ENCODE measurements at regions not wholly inside any gene's neighbourhood (a gene's known extent, or its start where the extent isn't known, plus 50 kb on each side); places are given as distances from the start of the nearest gene placed in this dataset.
"Not testable (repeated sequence)": the region's sequence is repeated elsewhere in the genome, so short reads cannot be mapped to it uniquely, and the experiment has no call there.

DNA sequence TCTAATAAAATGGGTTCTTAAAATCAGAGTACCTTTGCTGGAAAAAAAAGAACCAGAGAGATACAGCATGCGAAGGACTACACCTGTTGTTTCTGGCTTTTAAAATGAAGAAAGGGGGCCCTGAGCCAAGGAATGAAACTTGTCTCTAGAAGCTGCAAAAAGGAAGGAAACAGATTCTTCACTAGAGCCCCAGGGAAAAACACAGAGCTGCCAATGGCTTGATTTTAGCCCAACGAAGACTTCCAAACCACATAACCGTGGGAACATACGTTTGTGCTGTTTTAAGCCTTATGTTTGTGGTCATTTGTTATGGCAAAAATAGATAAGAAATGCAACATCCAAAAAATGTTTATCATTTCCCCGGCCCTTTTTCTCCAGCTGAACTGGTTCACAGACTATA lies 780.0 kb downstream of the SORCS1 start:
- no peak for DNase-seq (ENCODE audit: low read depth in 3 of 3)

DNA sequence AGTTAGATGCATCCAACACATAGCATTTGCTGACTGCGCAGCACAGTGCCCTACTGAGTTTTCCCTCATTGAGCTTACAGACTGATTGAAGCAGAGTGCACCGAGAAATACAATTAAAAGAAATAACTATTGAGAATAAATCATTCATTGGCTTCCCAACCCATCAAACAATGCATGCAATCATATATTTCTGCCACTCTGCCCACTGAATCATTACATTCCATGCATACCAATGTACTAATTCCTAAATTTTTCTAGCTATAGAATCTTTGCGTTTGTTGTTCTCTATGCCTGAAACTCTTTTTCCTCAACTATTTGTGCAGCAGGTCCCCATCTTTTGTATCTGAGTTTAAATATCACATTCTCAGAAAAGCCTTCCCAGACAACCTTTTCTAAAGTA lies 783.8 kb downstream of the SORCS1 start:
- DNase-seq (ENCODE audit: low read depth in 3 of 3): no peak

DNA sequence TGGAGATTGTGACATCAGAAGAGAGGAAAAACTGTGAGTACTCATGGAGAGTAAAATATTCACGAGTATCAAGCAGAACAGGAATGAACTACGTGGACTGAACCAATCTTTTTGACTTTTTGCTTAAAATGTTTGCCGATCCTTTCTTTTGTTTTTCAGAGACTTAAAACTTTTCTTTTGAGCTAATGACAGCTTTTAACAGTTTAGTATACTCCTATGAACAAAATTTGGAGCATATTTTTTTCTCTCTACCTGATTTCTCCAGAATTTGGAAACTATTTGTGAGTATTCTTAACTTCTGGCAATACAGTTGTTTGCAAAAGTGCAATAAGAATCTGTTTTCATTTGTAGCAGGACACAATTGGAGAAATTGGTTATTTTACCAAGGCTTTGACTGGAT lies 786.3 kb downstream of the SORCS1 start:
- no peak for DNase-seq (ENCODE audit: low read depth in 3 of 3)

DNA sequence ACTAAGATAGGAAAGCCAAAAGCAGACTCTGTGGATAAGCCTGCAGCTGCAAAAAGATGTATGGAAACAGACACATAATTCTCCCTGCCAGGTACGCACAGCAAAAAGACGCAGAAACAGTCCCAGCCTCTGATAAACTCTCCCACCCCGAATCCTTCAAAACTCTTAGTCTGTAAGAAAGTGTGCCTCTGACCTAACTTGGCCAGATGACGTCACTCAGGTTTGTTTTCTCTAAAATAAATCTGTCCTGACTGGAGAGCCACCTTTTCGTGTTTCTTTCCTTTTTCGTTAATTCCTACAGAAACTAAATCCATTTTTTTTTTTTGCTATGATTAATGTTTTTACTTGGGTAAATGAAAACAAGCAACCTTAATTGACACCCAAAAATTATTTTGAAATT lies 793.8 kb downstream of the SORCS1 start:
- no peak for DNase-seq (ENCODE audit: low read depth in 3 of 3)

DNA sequence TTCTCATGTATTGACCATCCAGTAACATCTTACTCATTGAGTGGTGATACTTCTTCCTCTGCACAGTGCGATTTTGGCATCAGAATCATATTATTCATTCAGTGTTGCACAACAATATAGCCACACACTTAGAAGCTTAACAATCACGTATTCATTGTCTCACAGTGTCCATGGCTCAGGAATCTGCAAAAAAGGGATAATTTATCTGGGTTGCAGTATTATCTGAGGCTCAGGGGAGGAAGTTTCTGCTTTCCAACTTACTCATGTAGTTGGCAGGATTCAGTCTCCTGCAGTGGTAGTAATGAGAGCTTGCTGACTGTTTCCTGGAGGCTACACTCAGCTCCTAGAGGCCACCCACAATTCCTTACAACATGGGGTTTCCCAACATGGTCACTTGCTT lies 803.6 kb downstream of the SORCS1 start:
- no peak for DNase-seq (ENCODE audit: low read depth in 3 of 3)

DNA sequence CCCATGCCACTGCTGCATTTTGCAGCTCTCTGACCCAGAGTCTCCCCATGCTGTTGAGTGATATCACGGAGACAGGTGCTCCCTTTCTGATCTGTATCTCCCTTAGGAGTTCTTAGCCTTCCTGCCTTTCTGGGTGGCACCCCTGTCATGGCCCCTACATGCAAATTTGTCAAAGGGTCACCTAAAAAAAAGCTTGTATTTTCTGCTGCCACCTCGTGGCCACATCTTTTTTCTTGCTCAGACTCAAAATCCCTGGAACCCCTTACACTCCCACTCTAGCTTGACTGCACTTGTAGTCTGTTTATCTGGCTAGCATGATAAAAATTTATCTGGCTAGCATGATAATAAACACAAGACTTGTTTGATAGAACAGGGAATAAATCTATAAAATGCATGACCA lies 809.1 kb downstream of the SORCS1 start:
- DNase-seq (ENCODE audit: low read depth in 3 of 3): no peak

DNA sequence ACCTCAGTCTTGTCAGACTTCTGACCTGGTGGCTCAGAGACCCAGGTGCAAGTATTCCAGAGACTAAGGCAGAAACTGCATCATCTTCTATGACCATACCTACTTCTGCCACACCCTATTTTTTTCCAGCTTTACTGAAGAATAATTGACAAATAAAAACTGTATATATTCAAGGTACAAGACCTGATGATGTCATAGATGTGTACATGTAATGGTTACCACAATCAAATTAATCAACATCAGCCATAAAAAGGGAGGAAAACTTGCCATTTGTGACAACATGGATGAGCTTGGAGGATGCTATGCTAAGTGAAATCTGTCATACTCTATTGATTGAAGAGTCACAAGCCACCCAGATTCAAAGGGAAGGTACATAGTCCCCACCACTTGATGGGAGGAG lies 815.6 kb downstream of the SORCS1 start:
- no peak for DNase-seq (ENCODE audit: low read depth in 3 of 3)

DNA sequence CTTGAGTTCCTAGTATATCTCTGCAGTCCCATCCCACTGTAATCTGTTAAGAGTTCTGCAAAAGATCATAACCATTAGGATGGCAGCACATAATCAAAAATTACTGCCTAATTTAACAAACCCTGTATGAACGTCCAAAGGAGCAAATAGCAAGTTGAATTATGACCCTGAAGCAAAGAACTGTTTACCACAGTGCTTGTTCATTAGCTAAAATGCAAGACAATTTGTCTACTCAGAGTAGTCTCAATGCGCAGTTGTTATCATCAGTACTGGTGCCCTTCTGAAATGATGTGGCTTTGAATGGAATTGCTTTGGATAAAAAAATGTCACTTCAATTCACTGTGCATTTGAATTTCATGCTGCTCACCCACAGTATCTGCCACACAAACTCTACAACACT lies 817.0 kb downstream of the SORCS1 start:
- DNase-seq (ENCODE audit: low read depth in 3 of 3): no peak

DNA sequence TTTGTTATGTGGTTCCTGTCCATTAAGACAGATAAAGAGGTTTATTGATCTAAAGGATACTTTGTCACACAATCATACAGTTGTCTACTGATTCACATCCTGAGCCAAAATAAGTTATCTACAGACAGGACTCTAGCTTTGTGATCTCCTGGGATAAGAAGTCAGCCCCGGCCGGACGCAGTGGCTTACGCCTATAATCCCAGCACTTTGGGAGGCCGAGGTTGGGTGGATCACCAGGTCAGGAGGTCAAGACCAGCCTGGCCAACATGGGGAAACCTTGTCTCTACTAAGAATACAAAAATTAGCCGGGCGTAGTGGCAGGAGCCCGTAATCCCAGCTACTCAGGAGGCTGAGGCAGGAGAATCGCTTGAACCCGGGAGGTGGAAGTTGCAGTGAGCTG lies 821.0 kb downstream of the SORCS1 start:
- not testable (repeated sequence) for DNase-seq (ENCODE audit: low read depth in 3 of 3)

DNA sequence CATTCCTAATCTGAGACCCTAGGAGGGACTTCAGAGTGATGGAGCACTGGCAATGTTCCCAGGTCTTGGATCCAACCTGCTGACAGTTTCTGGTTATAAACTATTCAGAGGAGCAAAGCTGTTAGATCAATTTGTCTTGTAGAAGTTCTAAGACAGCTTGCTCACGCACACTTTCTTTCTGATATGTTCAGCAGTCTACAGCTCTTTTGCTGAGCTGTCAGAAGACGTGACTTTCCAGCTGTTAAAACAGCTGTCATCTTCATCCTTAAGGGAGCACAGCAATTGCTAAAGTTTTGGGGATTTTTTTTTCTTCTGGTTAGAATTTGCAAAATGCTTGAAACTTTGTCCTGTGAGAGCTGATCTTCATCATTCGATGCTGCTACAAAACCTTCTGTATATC lies 823.1 kb downstream of the SORCS1 start:
- DNase-seq (ENCODE audit: low read depth in 3 of 3): no peak

DNA sequence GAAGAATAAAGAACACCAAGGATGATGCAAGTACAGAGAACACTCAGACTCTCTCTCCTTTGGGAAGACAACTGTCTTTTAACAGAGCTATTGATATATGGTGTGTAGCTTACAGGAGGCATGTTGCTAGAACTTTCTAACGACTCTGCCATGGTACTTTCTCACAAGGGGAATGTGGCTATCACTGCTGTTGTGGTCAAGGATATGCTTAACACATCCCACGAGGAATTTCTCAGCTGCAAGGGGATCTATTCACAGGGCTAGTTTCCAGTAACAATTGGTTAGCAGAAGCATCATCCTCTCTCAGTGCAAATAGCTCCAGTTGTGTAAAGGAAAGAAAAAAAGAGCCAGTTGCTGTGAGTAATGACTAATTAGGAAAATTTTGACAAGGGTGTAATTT lies 826.0 kb downstream of the SORCS1 start:
- no peak for DNase-seq (ENCODE audit: low read depth in 3 of 3)

DNA sequence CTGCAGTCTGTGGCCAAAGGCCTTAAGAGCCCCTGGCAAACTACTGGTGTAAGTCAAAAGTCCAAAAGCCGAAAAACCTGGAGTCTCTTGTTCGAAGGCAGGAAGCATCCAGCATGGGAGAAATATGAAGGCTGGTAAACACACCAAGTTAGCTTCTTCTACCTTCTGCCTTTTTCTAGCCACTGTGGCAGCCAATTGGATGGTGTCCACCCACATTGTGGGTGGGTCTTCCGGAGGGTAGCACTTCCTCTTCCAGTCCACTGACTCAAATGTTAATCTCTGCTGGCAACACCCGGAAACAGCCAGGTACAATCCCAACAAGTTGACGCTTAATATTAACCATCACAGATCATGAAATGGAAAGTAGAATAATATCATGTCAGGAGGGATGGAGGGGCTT lies 827.6 kb downstream of the SORCS1 start:
- DNase-seq (ENCODE audit: low read depth in 3 of 3): no peak

DNA sequence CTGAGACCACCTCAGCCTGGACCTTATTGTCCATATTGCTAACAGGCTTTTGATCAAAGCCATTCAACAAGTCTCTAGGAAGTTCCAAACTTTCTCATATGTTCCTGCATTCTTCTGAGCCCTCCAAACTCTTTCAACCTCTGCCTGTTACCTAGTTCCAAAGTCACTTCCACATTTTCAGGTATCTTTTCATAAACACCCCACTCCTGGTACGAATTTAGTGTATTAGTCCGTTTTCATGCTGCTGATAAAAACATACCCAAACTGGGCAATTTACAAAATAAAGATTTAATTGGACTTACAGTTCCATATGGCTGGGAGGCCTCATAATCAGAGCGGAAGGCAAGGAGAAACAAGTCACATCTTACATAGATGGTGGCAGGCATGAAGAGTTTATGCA lies 836.8 kb downstream of the SORCS1 start:
- no peak for DNase-seq (ENCODE audit: low read depth in 3 of 3)

DNA sequence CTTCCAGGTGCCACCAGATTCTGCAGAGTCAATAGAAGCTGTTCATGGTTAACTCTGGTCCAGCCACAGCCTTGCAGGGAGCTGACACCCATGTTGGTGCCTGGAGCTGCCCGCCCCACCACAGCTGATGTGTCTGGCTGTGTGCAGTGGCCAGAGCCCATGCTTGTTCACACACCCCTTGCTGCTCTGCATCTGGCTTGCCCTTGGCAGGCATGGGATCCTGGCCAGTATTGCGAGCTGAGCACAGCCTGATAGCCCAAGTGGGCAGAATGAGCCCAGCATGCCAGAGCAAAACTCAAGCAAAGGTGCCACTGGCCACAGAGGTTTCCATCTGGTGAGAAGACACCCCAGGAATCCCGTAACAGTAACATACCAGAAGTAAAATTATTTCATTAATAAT lies 843.6 kb downstream of the SORCS1 start:
- DNase-seq (ENCODE audit: low read depth in 3 of 3): no peak

DNA sequence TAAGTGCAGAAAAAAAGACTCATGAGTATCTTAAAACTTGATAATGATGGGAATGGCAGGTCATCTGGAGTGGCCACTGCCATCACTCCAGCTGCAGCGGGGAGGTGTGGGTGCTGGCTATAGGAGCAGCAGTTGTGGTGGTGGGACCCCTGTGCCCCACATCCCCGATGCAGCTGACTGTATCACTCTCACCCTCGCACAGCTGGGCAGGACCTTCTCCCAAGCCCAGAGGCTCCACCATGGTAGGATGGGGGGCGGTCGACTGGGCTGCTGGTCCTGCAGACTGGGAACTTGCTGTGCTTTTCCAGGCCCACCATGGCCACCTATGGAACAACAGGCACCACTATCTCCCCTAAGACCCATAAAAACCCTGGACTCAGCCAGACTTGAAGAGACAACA lies 844.4 kb downstream of the SORCS1 start:
- no peak for DNase-seq (ENCODE audit: low read depth in 3 of 3)

DNA sequence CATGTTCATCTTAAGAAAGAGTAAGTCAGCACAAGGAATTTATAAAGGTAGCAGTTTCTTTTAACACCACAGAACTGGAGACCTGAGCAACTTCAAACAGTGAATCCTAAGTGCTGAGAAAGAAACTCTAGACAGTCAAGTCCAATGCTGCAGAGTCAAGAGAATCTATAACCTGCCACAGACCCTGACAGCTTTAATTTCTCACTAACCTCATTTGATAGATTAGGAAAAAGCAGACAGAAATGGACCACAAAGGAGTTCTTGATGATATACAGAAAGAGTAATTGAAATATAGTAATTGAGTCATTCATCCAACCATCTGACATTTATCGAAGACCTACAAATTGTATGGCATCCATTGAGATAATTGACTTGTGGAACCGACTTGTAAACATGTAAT lies 847.0 kb downstream of the SORCS1 start:
- DNase-seq (ENCODE audit: low read depth in 3 of 3): no peak

DNA sequence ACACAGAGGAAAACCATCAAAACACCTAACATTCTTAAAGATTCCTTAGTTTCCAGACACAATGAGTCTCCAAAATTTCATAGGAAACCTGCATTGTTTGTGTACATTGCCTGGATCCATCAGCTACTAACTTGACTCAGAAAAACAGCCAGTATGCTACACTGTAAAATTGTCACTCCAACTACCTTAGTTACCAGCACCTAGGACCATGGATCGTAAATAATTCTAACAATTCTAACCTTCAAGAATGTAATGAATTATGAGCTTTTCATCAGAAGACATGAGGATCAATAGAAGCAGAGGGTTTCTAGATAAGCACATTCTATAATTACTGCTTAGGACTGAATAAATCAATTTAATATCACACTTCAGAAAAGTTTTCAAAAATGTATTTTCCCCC lies 851.5 kb downstream of the SORCS1 start:
- DNase-seq (ENCODE audit: low read depth in 3 of 3): no peak

DNA sequence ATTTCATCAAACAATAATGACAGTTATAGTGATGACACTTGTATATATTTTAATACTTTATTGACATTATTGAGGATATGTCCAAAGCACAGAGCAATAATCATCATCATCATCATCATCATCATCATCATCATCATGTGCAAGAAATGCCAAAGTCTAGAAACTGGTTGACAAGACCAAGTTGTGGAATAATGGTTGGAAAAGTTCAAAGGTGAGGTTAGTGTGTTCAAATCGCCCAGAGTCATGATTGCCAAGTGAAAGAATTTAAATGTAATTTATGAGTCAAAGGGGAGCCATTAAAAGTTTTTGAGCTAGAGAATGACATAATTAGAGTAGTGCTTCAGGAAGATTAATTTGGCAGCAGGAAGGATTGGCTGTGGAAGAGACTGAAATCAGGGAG lies 852.4 kb downstream of the SORCS1 start:
- DNase-seq (ENCODE audit: low read depth in 3 of 3): no peak

DNA sequence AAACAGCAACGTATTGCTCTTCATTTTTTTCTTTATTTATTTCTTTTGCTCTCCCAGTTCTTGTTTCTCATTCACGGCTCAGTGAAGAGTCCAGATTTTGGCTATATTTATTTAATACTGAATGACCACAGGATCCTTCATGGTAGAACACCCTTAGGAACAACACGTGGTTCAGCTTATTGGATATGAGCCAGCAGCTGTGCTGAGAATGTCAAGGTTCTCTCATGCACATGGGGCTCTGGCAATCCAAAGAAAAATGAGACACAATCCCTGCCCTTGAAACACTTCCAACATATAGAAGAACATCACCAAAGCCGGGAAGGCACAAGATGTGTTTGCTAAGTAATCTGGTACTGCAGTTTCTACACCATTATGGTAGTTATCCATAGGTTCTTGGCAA lies 852.9 kb downstream of the SORCS1 start:
- no peak for DNase-seq (ENCODE audit: low read depth in 3 of 3)

DNA sequence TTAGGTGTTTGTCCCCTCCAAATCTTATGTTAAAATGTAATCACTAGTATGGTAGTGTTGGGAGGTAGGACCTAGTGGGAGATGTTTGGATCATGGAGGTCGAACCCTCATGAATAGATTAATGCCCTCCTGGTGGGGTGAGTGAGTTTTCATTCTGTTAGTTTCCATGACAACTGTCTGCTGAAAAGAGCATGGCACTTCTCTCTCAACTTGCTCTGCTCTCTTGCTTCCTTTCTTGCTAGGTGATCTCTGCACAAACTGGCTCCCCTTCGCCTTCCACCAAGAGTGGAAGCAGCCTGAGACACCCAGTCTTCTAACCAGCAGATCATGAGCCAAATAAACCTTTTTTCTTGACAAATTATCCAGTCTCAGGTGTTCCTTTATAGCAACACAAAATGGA lies 853.9 kb downstream of the SORCS1 start:
- no peak for DNase-seq (ENCODE audit: low read depth in 3 of 3)

DNA sequence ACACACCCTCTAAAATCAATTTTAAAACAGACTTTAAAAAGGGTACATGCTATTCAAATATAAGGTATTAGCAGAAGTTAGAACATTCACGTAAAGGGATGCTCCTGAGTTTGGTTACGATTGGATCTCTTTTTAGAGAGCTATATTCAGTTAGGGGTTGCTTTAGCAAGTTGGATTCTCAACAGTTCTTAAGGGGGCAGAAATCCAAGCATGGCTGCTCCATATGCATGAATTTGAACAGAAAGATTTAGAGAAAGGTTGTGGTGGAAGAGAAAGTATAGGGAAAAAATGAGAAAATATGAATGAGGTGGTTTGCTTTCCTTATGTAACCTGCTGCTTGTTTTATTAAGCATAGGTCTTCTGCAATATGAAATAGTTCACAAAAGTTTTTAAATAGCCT lies 855.1 kb downstream of the SORCS1 start:
- no peak for DNase-seq (ENCODE audit: low read depth in 3 of 3)

DNA sequence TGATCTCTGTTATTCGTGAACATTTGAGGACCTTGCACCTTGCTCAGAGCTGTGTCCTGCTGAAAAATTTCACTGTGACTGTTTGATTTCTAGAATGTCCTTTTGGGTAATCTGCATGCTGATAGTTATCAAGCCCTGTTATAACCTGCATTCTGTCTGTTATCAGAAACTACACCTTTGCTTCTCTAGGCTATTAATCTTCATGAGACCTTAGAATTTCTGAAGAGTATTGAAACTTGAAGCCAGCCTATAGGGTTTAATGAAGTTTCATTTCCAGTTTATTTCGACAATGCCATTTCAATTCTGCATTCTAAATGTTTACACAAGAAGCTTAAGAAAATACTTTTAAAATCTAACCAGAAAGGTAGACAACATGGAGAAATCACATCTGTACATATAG lies 856.2 kb downstream of the SORCS1 start:
- no peak for DNase-seq (ENCODE audit: low read depth in 3 of 3)

DNA sequence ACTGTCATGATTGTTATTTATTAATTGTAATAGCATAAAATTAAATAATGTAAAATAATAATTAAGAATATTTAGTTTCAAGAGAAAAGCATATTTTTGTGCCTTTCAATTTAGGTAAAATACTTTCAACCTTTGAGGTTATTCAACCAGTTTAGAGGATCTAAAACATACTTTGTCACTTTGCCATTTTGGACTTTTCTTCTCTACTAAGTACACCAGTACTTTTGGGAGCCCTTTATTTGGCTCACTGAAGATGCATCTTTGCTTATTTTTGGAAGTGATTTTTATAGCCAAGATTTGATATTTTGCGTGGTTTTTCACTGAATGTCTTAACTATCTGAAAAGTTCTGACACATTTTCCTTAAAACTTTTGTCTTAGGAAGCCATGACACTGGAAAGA lies 860.5 kb downstream of the SORCS1 start:
- DNase-seq (ENCODE audit: low read depth in 3 of 3): no peak

DNA sequence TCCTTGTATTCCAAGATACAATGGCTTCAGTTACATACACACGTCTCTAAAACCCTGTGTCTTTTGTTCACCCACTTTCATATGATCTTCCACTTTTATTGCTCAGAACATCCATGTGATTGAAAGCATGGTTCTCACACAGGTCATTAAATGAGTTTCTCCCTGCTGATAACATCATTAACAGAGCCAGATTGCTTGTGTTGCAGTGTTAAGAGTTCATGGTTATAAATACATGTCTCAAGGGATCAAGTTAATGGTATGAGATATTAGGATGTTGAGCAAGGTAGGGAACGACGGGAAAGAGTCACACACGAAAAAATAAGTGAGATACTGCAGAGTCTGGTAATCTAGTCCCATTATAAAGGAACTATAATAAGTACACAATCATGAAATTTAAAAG lies 861.5 kb downstream of the SORCS1 start:
- no peak for DNase-seq (ENCODE audit: low read depth in 3 of 3)

DNA sequence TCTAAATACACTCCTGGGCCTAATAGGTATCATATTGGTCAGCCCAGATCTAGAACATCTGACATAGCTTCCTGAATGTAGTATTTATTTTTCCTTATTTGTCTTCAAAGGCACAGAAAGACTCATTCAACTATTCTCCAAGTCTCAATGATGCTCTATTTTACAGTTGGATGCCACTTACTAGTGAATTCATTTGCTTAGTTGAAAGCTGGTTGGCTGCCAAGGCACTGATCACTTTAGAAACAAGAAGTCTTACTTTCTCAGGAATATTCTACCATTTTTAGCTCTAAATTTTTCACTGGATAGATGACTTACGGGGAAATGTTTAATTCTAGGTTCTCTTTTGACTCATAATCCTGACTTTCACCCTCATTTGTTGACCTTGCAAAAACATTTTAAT lies 863.4 kb downstream of the SORCS1 start:
- DNase-seq (ENCODE audit: low read depth in 3 of 3): no peak

All from stimulated activated CD4-positive, alpha-beta T cell treated with anti-CD3 and anti-CD28 coated beads, TNF-alpha, amount 100 ng/mL, for 24 hours (primary cell).